ENCODE measurements at regions not wholly inside any gene's neighbourhood (a gene's known extent, or its start where the extent isn't known, plus 50 kb on each side); places are given as distances from the start of the nearest gene placed in this dataset.

DNA sequence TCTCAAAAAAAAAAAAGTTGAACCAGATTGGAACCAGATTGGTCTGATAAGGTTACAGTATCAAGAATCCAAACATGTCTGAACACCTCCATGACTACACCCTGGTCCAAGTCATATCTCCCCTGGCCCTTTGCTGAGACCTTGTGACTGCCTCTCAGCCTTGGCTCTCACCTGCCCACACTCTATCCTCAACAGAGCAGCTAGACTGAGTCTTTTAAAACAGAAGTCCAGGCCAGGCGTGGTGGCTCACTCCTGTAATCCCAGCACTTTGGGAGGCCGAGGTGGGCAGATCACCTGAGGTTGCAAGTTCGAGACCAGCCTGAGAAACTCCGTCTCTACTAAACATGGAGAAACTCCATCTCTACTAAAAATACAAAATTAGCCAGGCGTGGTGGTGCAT lies 91.7 kb downstream of the AIPL1 start:
- H3K4me3 ChIP-seq (ENCODE audit: low read depth, low read length) = no peak overlapping the region
- H3K9me3 ChIP-seq (ENCODE audit: control insufficient read depth, insufficient read depth, low read length) = no peaks in the 10 kb centered on the region
- TF ChIP-seq, protein P1, sequence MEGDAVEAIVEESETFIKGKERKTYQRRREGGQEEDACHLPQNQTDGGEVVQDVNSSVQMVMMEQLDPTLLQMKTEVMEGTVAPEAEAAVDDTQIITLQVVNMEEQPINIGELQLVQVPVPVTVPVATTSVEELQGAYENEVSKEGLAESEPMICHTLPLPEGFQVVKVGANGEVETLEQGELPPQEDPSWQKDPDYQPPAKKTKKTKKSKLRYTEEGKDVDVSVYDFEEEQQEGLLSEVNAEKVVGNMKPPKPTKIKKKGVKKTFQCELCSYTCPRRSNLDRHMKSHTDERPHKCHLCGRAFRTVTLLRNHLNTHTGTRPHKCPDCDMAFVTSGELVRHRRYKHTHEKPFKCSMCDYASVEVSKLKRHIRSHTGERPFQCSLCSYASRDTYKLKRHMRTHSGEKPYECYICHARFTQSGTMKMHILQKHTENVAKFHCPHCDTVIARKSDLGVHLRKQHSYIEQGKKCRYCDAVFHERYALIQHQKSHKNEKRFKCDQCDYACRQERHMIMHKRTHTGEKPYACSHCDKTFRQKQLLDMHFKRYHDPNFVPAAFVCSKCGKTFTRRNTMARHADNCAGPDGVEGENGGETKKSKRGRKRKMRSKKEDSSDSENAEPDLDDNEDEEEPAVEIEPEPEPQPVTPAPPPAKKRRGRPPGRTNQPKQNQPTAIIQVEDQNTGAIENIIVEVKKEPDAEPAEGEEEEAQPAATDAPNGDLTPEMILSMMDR (IDR thresholded peaks at IDR 0.05; ENCODE audit: low read depth, low read length) = no peak
- H3K27ac ChIP-seq (ENCODE audit: low read depth, low read length) = no peak overlapping the region
- POLR2A ChIA-PET = no interaction called here
- CTCF ChIA-PET = no interaction called here
- DNase-seq (ENCODE audit: low read depth, low spot score) = no peak
- H3K27me3 ChIP-seq (ENCODE audit: control insufficient read depth, insufficient read depth, low read length) = no peaks in the 10 kb centered on the region

DNA sequence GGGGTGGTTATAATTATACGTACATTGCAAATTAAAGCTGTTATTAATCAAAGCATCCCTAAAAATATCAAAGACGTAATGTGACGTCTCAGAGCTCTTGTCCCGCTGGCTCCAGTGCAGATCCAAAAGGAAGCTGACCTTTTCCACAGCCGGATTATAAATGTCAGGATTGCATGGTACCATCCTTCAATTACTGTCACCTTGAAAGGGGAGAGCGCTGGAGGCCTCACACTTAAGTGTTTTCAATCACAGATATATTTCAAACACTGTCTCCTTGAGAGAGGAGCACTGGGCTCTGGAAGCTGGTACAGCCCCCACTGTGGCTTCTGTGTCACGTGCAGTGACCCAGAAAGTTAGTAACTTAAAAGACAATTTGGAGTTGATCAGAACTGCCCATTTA lies 94.2 kb downstream of the AIPL1 start:
- H3K9me3 ChIP-seq (ENCODE audit: control insufficient read depth, insufficient read depth, low read length) = no peaks in the 10 kb centered on the region
- no peak overlapping the region for H3K27ac ChIP-seq (ENCODE audit: low read depth, low read length)
- POLR2A ChIA-PET = no interaction called here
- CTCF ChIA-PET = no interaction called here
- no peak overlapping the region for H3K4me3 ChIP-seq (ENCODE audit: low read depth, low read length)
- TF ChIP-seq, protein P1 (IDR thresholded peaks at IDR 0.05; ENCODE audit: low read depth, low read length) = no peak
- no peak for DNase-seq (ENCODE audit: low read depth, low spot score)
- H3K27me3 ChIP-seq (ENCODE audit: control insufficient read depth, insufficient read depth, low read length) = no peaks in the 10 kb centered on the region

DNA sequence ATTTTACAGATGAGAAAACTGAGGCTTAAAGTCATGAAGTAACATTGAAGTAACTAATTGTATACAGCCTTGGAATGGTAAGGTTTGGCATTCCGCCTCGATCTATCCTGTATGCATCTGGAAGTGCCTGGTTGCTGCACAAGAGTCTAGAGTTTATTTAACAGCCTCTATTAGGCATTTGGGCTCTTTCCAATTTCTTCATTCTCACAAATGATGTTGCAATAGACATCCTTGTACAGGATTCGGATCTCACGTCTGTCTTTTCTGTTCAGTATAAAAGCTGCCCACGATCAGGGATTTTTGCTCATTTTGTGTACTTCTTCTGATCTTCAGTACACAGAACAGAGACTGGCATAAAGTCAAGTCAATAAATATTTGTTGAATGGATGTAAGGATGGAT lies 100.5 kb downstream of the AIPL1 start:
- Histone ChIP-seq H3K27me3 (ENCODE audit: control insufficient read depth, insufficient read depth, low read length) (no peaks in the 10 kb centered on the region), H3K9me3 (ENCODE audit: control insufficient read depth, insufficient read depth, low read length) (no peaks in the 10 kb centered on the region), H3K4me3 (ENCODE audit: low read depth, low read length) (no peak overlapping the region), H3K27ac (ENCODE audit: low read depth, low read length) (no peak overlapping the region)
- TF ChIP-seq, protein P1 (IDR thresholded peaks at IDR 0.05; ENCODE audit: low read depth, low read length) = no peak
- POLR2A ChIA-PET = no interaction called here
- DNase-seq (ENCODE audit: low read depth, low spot score) = no peak
- CTCF ChIA-PET = no interaction called here

GRCh38 chr17:6330936-6331335 lies 104.0 kb downstream of the AIPL1 start:
- TF ChIP-seq, protein P1 (IDR thresholded peaks at IDR 0.05; ENCODE audit: low read depth, low read length) = no peak
- DNase-seq (ENCODE audit: low read depth, low spot score) = no peak
- Histone ChIP-seq H3K4me3 (ENCODE audit: low read depth, low read length) (no peak overlapping the region), H3K27me3 (ENCODE audit: control insufficient read depth, insufficient read depth, low read length) (no peaks in the 10 kb centered on the region), H3K9me3 (ENCODE audit: control insufficient read depth, insufficient read depth, low read length) (no peaks in the 10 kb centered on the region), H3K27ac (ENCODE audit: low read depth, low read length) (no peak overlapping the region)
- CTCF ChIA-PET = no interaction called here
- POLR2A ChIA-PET = no interaction called here

DNA sequence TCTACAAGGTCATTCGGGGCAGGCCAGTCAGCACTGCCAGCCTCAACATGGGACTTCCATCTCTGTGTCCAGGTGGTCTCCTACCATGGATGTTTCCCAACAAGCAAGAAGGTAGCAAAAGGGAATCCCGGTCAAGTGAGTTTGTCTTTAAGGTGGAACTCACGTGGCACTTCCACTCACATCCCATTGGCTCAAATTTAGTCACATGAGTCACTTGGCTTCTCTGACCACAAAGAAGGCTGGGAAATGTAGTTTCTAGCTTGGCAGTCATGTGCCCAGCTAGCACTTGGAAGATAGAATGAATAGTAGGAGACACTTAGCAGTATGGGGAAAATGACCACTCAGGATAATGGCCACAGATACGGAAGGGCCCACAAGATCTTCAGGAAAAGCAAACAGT lies 106.6 kb downstream of the AIPL1 start:
- ChIA-PET CTCF (no interaction called here), POLR2A (no interaction called here)
- peaks cover 5% of the 10 kb centered on the region; the same call in 1 of the 2 replicates for H3K9me3 ChIP-seq (ENCODE audit: control insufficient read depth, insufficient read depth, low read length)
- no peak overlapping the region for H3K27ac ChIP-seq (ENCODE audit: low read depth, low read length)
- no peaks in the 10 kb centered on the region for H3K27me3 ChIP-seq (ENCODE audit: control insufficient read depth, insufficient read depth, low read length)
- H3K4me3 ChIP-seq (ENCODE audit: low read depth, low read length) = no peak overlapping the region
- no peak for DNase-seq (ENCODE audit: low read depth, low spot score)
- TF ChIP-seq, protein P1 (IDR thresholded peaks at IDR 0.05; ENCODE audit: low read depth, low read length) = no peak
